ENCODE measurements at regions not wholly inside any gene's neighbourhood (a gene's known extent, or its start where the extent isn't known, plus 50 kb on each side); places are given as distances from the start of the nearest gene placed in this dataset.

DNA sequence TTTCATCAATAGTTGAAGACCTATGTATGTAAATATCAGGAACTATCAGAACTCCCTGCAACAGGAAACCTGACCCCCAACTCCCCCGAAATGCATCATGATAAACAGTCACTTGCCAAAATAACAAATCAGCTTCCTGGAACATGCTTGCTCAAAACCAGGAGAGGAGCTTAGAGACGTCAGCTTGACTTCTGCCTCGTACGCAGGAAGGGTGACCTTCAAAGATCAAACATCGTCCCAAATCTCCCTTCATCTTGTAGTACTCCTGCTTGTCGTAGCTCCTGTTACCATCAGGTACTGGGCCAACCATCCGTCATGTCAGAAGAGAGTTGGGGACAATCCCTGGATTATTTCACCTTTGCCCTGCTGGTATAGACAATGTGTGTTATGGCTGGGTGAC is 396.1 kb downstream of the GADD45G start:
- Histone ChIP-seq H3K18ac (ENCODE audit: extremely low read depth, low read length) (no peak overlapping the region), H3K79me2 (ENCODE audit: control insufficient read depth in 1 of 2, insufficient read depth in 2 of 2, low read length in 2 of 2) (no peaks in the 10 kb centered on the region), H2BK12ac (ENCODE audit: low read depth, low read length) (no peak overlapping the region), H4K8ac (ENCODE audit: extremely low read depth, insufficient read depth, low read length) (no peak overlapping the region), H3K9ac (replicated peaks in 1 of 4; ENCODE audit: extremely low read depth in 1 of 4, low read depth in 3 of 4, low read length in 3 of 4) (no peak overlapping the region), H4K91ac (replicated peaks; ENCODE audit: insufficient read length, low read length) (no peak overlapping the region), H2AK5ac (ENCODE audit: low read depth, low read length) (0 out of 2 replicates have a peak overlapping the region, but pooled peaks have one; percentile 7), H3K4me3 (ENCODE audit: extremely low read depth in 1 of 4, insufficient read depth in 2 of 4, low read depth in 3 of 4, low read length in 4 of 4) (no peak overlapping the region), H3K4ac (replicated peaks; ENCODE audit: insufficient read length, low read depth, low read length) (no peak overlapping the region), H3K4me2 (ENCODE audit: insufficient read depth in 1 of 2, low read depth in 2 of 2, low read length in 2 of 2) (no peak overlapping the region), H3K23ac (ENCODE audit: insufficient read length) (no peak overlapping the region), H3K79me1 (ENCODE audit: low read depth, low read length) (no peaks in the 10 kb centered on the region), H3K4me1 (replicated peaks in 1 of 4; ENCODE audit: control insufficient read depth in 3 of 4, insufficient read depth in 4 of 4, low read length in 3 of 4) (peaks cover 0 to 8% (median 2%) of the 10 kb centered on the region in 4 experiments; a peak in 4 of 7 replicates), H2AFZ (ENCODE audit: low read length) (no peak overlapping the region), H3K9me3 (ENCODE audit: insufficient read depth in 2 of 2, low read depth in 1 of 2, low read length in 1 of 2) (no peaks in the 10 kb centered on the region), H3K27me3 (replicated peaks in 1 of 4; ENCODE audit: control insufficient read depth in 3 of 4, extremely low read depth in 1 of 4, insufficient read depth in 3 of 4, low read length in 3 of 4) (no peaks in the 10 kb centered on the region; a peak in 1 of 7 replicates), H3K27ac (ENCODE audit: low read depth, low read length) (no peak overlapping the region), H2BK120ac (replicated peaks; ENCODE audit: low read depth, low read length) (no peak overlapping the region), H2BK20ac (ENCODE audit: low read length) (no peak overlapping the region), H3K56ac (replicated peaks; ENCODE audit: insufficient read length, low read depth, low read length) (no peak overlapping the region), H3K36me3 (ENCODE audit: control insufficient read depth in 2 of 4, insufficient read depth in 4 of 4, low read length in 3 of 4) (no peaks in the 10 kb centered on the region), H4K20me1 (replicated peaks in 1 of 2; ENCODE audit: control insufficient read depth in 1 of 2, insufficient read depth in 2 of 2, low read length in 2 of 2) (no peaks in the 10 kb centered on the region), H2BK5ac (ENCODE audit: low read depth, low read length) (no peak overlapping the region), H3K23me2 (ENCODE audit: low read depth, low read length) (no peaks in the 10 kb centered on the region), H4K5ac (ENCODE audit: insufficient read length, low read depth, low read length) (no peak overlapping the region), H2BK15ac (ENCODE audit: low read length) (no peak overlapping the region), H3K14ac (ENCODE audit: insufficient read length) (no peak overlapping the region)
- POLR2A ChIA-PET (ENCODE audit: partially characterized antibody), result no interaction called here
- FAIRE-seq (no peak), DNase-seq (ENCODE audit: low read depth in 1 of 2, low spot score in 2 of 2) (no peak)
- CTCF ChIA-PET (ENCODE audit: partially characterized antibody), result interaction anchor here (0.6 to 3.1 kb wide), 7 partner anchors 15 to 409 kb away, joined by 3 to 8 read pairs (median 5); no protein-coding TSS in a partner anchor
- TF ChIP-seq RNF2 (IDR thresholded peaks at IDR 0.05; ENCODE audit: borderline replicate concordance, low read depth, low read length, missing control alignments, poor library complexity, severe bottlenecking) (no peak), TAF1 (IDR thresholded peaks at IDR 0.05; ENCODE audit: low read depth, low read length) (no peak), SAP30 (IDR thresholded peaks at IDR 0.05; ENCODE audit: insufficient read depth, insufficient replicate concordance, low read length) (no peak), TBP (IDR thresholded peaks at IDR 0.05; ENCODE audit: low read depth, low read length) (no peak), BRCA1 (IDR thresholded peaks at IDR 0.05; ENCODE audit: low read depth, low read length) (no peak), RAD21 (IDR thresholded peaks at IDR 0.05 in 1 of 2, conservative IDR thresholded peaks at IDR 0.05 in 1 of 2; ENCODE audit: low read depth in 2 of 2, low read length in 2 of 2) (no peak), POU5F1 (IDR thresholded peaks at IDR 0.05; ENCODE audit: low read depth, low read length) (no peak), EZH2 (IDR thresholded peaks at IDR 0.05; ENCODE audit: low read depth, low read length, severe bottlenecking) (no peak), FOSL1 (IDR thresholded peaks at IDR 0.05; ENCODE audit: insufficient read depth, low read depth, low read length) (no peak), HDAC6 (IDR thresholded peaks at IDR 0.05; ENCODE audit: low read depth, low read length) (no peak)
- TF ChIP-seq, protein P1, sequence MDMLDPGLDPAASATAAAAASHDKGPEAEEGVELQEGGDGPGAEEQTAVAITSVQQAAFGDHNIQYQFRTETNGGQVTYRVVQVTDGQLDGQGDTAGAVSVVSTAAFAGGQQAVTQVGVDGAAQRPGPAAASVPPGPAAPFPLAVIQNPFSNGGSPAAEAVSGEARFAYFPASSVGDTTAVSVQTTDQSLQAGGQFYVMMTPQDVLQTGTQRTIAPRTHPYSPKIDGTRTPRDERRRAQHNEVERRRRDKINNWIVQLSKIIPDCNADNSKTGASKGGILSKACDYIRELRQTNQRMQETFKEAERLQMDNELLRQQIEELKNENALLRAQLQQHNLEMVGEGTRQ (IDR thresholded peaks at IDR 0.05; ENCODE audit: low read length), result no peak
- 90% methylated on average over 7 of the region's 7 CpGs; no CpG with 5 or more reads in 1 of the 2 experiments for WGBS, 2 experiments (ENCODE audit: extremely low coverage in 1 of 2, insufficient coverage in 1 of 2, insufficient read length in 1 of 2, insufficient replicate concordance in 2 of 2, low coverage in 1 of 2, low lambda C conversion rate in 2 of 2, missing lambda C conversion rate in 1 of 2)

All from H1 (cell line).